HFFc6 (cell line): ENCODE measurements at regions not wholly inside any gene's neighbourhood (a gene's known extent, or its start where the extent isn't known, plus 50 kb on each side); places are given as distances from the start of the nearest gene placed in this dataset.

Source experiments
- DNase-seq: peaks from one replicate; pipeline ENCODE4 v3.0.0-alpha.2; 2018
- H3K27ac Mint-ChIP-seq: 2 replicates; pipeline ENCODE4 v1.8.0; 2020; ENCODE audit warnings: mild to moderate bottlenecking, mixed read lengths
- H3K27me3 Mint-ChIP-seq: 2 replicates; pipeline ENCODE4 v1.8.0; 2021; ENCODE audit warnings: mild to moderate bottlenecking, moderate library complexity, mixed read lengths; ENCODE audit not compliant: insufficient read depth
- H3K36me3 Mint-ChIP-seq: 2 replicates; pipeline ENCODE4 v1.8.0; 2021; ENCODE audit warnings: low read depth, mixed read lengths
- H3K4me1 Mint-ChIP-seq: 2 replicates; pipeline ENCODE4 v1.8.0; 2020; ENCODE audit warnings: low read depth, mixed read lengths
- H3K4me3 Mint-ChIP-seq: 2 replicates; pipeline ENCODE4 v1.8.0; 2020; ENCODE audit warnings: mild to moderate bottlenecking, moderate library complexity, mixed read lengths
- H3K9me3 Mint-ChIP-seq: 2 replicates; pipeline ENCODE4 v1.8.0; 2020; ENCODE audit warnings: mild to moderate bottlenecking, mixed read lengths
- CTCF ChIP-seq: fragments of 200-600 bp; sonication (generic); IDR thresholded peaks from 2 replicates; pipeline ENCODE4 v1.5.0; 2021; ENCODE audit warnings: antibody characterized with exemption, mild to moderate bottlenecking

GRCh38 chr7:124137664-124138063 lies 104.8 kb upstream of the TMEM229A start:
- H3K27ac Mint-ChIP-seq = no peak overlapping the region
- no peaks in the 10 kb centered on the region for H3K27me3 Mint-ChIP-seq
- no peak overlapping the region for H3K4me3 Mint-ChIP-seq
- no peak for TF ChIP-seq CTCF
- peaks cover 40% of the 10 kb centered on the region for H3K9me3 Mint-ChIP-seq
- no peak for DNase-seq
- H3K36me3 Mint-ChIP-seq = no peaks in the 10 kb centered on the region
- H3K4me1 Mint-ChIP-seq = no peaks in the 10 kb centered on the region

- no peak for DNase-seq
- no peaks in the 10 kb centered on the region; the same call in 1 of the 2 replicates for H3K36me3 Mint-ChIP-seq
- no peak overlapping the region for H3K4me3 Mint-ChIP-seq
- H3K4me1 Mint-ChIP-seq = no peaks in the 10 kb centered on the region
- no peaks in the 10 kb centered on the region for H3K27me3 Mint-ChIP-seq
- H3K27ac Mint-ChIP-seq = no peak overlapping the region
- peaks cover 21% of the 10 kb centered on the region for H3K9me3 Mint-ChIP-seq
- no peak for TF ChIP-seq CTCF
Observed at GRCh38 chr7:124124201-124124600, 91.3 kb upstream of the TMEM229A start.

GRCh38 chr7:124120911-124121310 lies 88.0 kb upstream of the TMEM229A start:
- Mint-ChIP-seq H3K4me3 (no peak overlapping the region), H3K9me3 (peaks cover 41% of the 10 kb centered on the region), H3K27me3 (no peaks in the 10 kb centered on the region), H3K4me1 (no peaks in the 10 kb centered on the region), H3K36me3 (no peaks in the 10 kb centered on the region; the same call in 1 of the 2 replicates), H3K27ac (no peak overlapping the region)
- TF ChIP-seq CTCF = no peak
- no peak for DNase-seq

- H3K27me3 Mint-ChIP-seq = no peaks in the 10 kb centered on the region
- no peak for DNase-seq
- TF ChIP-seq CTCF = no peak
- H3K9me3 Mint-ChIP-seq = peaks cover 52% of the 10 kb centered on the region
- no peaks in the 10 kb centered on the region for H3K36me3 Mint-ChIP-seq
- no peaks in the 10 kb centered on the region for H3K4me1 Mint-ChIP-seq
- H3K4me3 Mint-ChIP-seq = no peak overlapping the region
- no peak overlapping the region for H3K27ac Mint-ChIP-seq
Observed at GRCh38 chr7:124113045-124113444, 80.2 kb upstream of the TMEM229A start.

- H3K36me3 Mint-ChIP-seq = no peaks in the 10 kb centered on the region
- no peaks in the 10 kb centered on the region for H3K27me3 Mint-ChIP-seq
Observed at GRCh38 chr7:124106575-124106974, 73.7 kb upstream of the TMEM229A start.

More at GRCh38 chr7:124106575-124106974, 73.7 kb upstream of the TMEM229A start:
- no peak for TF ChIP-seq CTCF
- DNase-seq = no peak
- Mint-ChIP-seq H3K4me1 (no peaks in the 10 kb centered on the region), H3K4me3 (no peak overlapping the region), H3K27ac (no peak overlapping the region), H3K9me3 (peaks cover 31% of the 10 kb centered on the region)
